HL-60 (cell line): ENCODE measurements at regions not wholly inside any gene's neighbourhood (a gene's known extent, or its start where the extent isn't known, plus 50 kb on each side); places are given as distances from the start of the nearest gene placed in this dataset.

ENCODE experiments used
- DNase-seq, 2 experiments: peaks; one replicate each; pipeline ENCODE4 v3.0.0-alpha.2; 2010 to 2020; ENCODE audit warnings: low read depth in 1 of 2, low spot score in 1 of 2
- H3K27ac ChIP-seq: fragments of 250-450 bp; sonication (Bioruptor Pico); replicated peaks from 2 replicates; pipeline ENCODE4 v1.5.1; 2020; ENCODE audit warnings: mild to moderate bottlenecking, moderate library complexity
- H3K27me3 ChIP-seq: fragments of 250-450 bp; sonication (Bioruptor Pico); 2 replicates; pipeline ENCODE4 v1.5.1; 2021; ENCODE audit warnings: mild to moderate bottlenecking, moderate library complexity; ENCODE audit not compliant: insufficient read depth, poor library complexity, severe bottlenecking
- H3K4me3 ChIP-seq: replicated peaks from 2 replicates; pipeline ENCODE4 v1.5.1; 2011; ENCODE audit warnings: mild to moderate bottlenecking, control low read depth, low read length; ENCODE audit not compliant: insufficient read depth
- CTCF ChIP-seq: IDR thresholded peaks from one replicate; pipeline ENCODE4 v1.5.1; 2011; ENCODE audit warnings: low read length, control low read depth, inconsistent platforms; ENCODE audit not compliant: insufficient read depth
- GABPA ChIP-seq: IDR thresholded peaks from 2 replicates; pipeline ENCODE4 v1.6.1; 2012; ENCODE audit warnings: low read depth
- POLR2AphosphoS5 ChIP-seq: IDR thresholded peaks from 2 replicates; pipeline ENCODE4 v1.6.1; 2012; ENCODE audit warnings: low read depth
- REST ChIP-seq: IDR thresholded peaks from 2 replicates; pipeline ENCODE4 v1.6.1; 2012; ENCODE audit warnings: low read depth; ENCODE audit not compliant: insufficient replicate concordance
- SPI1 ChIP-seq: IDR thresholded peaks from 2 replicates; pipeline ENCODE4 v1.6.1; 2012; ENCODE audit warnings: low read depth, mild to moderate bottlenecking, borderline replicate concordance

GRCh38 chr5:15447209-15447608 lies 52.8 kb upstream of the FBXL7 start:
- TF ChIP-seq GABPA = no peak
- TF ChIP-seq REST = no peak
- TF ChIP-seq CTCF = no peak
- no peak for TF ChIP-seq POLR2AphosphoS5
- no peak for TF ChIP-seq SPI1
- Histone ChIP-seq H3K27me3 (no peaks in the 10 kb centered on the region), H3K4me3 (no peak overlapping the region), H3K27ac (no peak overlapping the region)
- DNase-seq = no peak

- Histone ChIP-seq H3K4me3 (no peak overlapping the region), H3K27ac (no peak overlapping the region), H3K27me3 (no peaks in the 10 kb centered on the region)
- TF ChIP-seq REST (no peak), GABPA (no peak), POLR2AphosphoS5 (no peak), CTCF (no peak), SPI1 (no peak)
- no peak for DNase-seq
Observed at GRCh38 chr5:15446552-15446951, 53.4 kb upstream of the FBXL7 start.

- no peak overlapping the region for H3K27ac ChIP-seq
- no peak for DNase-seq
Observed at GRCh38 chr5:15442193-15442570, 57.8 kb upstream of the FBXL7 start.

More at GRCh38 chr5:15442193-15442570, 57.8 kb upstream of the FBXL7 start:
- H3K27me3 ChIP-seq = no peaks in the 10 kb centered on the region
- no peak for TF ChIP-seq POLR2AphosphoS5
- no peak for TF ChIP-seq REST
- TF ChIP-seq GABPA = no peak
- no peak for TF ChIP-seq CTCF
- TF ChIP-seq SPI1 = no peak
- H3K4me3 ChIP-seq = no peak overlapping the region
